ENCODE measurements at regions not wholly inside any gene's neighbourhood (a gene's known extent, or its start where the extent isn't known, plus 50 kb on each side); places are given as distances from the start of the nearest gene placed in this dataset.

GRCh38 chr9:115241641-115242040 lies 123.7 kb upstream of the TNC start:
- ATAC-seq (ENCODE audit: low read depth in 2 of 2), result no peak
- no peak overlapping the region for H3K4me3 Mint-ChIP-seq

GRCh38 chr9:115249488-115249887 lies 131.5 kb upstream of the TNC start:
- no peak overlapping the region for H3K4me3 Mint-ChIP-seq
- no peak for ATAC-seq (ENCODE audit: low read depth in 2 of 2)
- H3K27me3 Mint-ChIP-seq, result peaks cover 0 to 4% (median 0%) of the 10 kb centered on the region in 3 donors
- H3K27ac Mint-ChIP-seq, result no peak overlapping the region
- DNase-seq, result no peak
- peaks cover 0 to 7% (median 3%) of the 10 kb centered on the region in 7 donors for H3K9me3 Mint-ChIP-seq
- H3K36me3 Mint-ChIP-seq, result no peaks in the 10 kb centered on the region
- no peaks in the 10 kb centered on the region for H3K4me1 Mint-ChIP-seq

More at GRCh38 chr9:115241641-115242040, 123.7 kb upstream of the TNC start:
- DNase-seq, result no peak
- Mint-ChIP-seq H3K9me3 (peaks cover 0 to 4% (median 0%) of the 10 kb centered on the region in 7 donors), H3K27ac (no peak overlapping the region), H3K36me3 (peaks cover 0 to 2% of the 10 kb centered on the region in 2 donors), H3K4me1 (no peaks in the 10 kb centered on the region), H3K27me3 (peaks cover 7 to 23% (median 13%) of the 10 kb centered on the region in 3 donors)

- Mint-ChIP-seq H3K27me3 (peaks cover 0 to 4% (median 0%) of the 10 kb centered on the region in 3 donors), H3K9me3 (peaks cover 2 to 11% (median 4%) of the 10 kb centered on the region in 7 donors), H3K27ac (no peak overlapping the region), H3K4me1 (no peaks in the 10 kb centered on the region), H3K36me3 (no peaks in the 10 kb centered on the region), H3K4me3 (no peak overlapping the region)
- ATAC-seq (ENCODE audit: low read depth in 2 of 2), result no peak
- no peak for DNase-seq
Observed at GRCh38 chr9:115250621-115251032, 132.7 kb upstream of the TNC start.

GRCh38 chr9:115254287-115255180 lies 136.6 kb upstream of the TNC start:
- peaks cover 0 to 9% (median 0%) of the 10 kb centered on the region in 3 donors for H3K27me3 Mint-ChIP-seq
- H3K36me3 Mint-ChIP-seq, result no peaks in the 10 kb centered on the region

GRCh38 chr9:115261656-115262081 lies 143.7 kb upstream of the TNC start:
- Mint-ChIP-seq H3K4me3 (no peak overlapping the region), H3K9me3 (peaks cover 0 to 9% (median 0%) of the 10 kb centered on the region in 7 donors), H3K36me3 (no peaks in the 10 kb centered on the region), H3K27ac (no peak overlapping the region), H3K27me3 (peaks cover 4 to 16% (median 6%) of the 10 kb centered on the region in 3 donors), H3K4me1 (no peaks in the 10 kb centered on the region)
- no peak for DNase-seq
- no peak for ATAC-seq (ENCODE audit: low read depth in 2 of 2)

More at GRCh38 chr9:115254287-115255180, 136.6 kb upstream of the TNC start:
- H3K4me3 Mint-ChIP-seq, result no peak overlapping the region
- H3K9me3 Mint-ChIP-seq, result peaks cover 1 to 11% (median 5%) of the 10 kb centered on the region in 7 donors
- DNase-seq (no peak), ATAC-seq (ENCODE audit: low read depth in 2 of 2) (no peak)
- H3K27ac Mint-ChIP-seq, result no peak overlapping the region
- H3K4me1 Mint-ChIP-seq, result no peaks in the 10 kb centered on the region

GRCh38 chr9:115262477-115262876 lies 144.5 kb upstream of the TNC start:
- no peak for DNase-seq
- no peak overlapping the region for H3K4me3 Mint-ChIP-seq
- no peaks in the 10 kb centered on the region for H3K36me3 Mint-ChIP-seq
- peaks cover 0 to 5% (median 0%) of the 10 kb centered on the region in 7 donors for H3K9me3 Mint-ChIP-seq
- peaks cover 4 to 8% (median 6%) of the 10 kb centered on the region in 3 donors for H3K27me3 Mint-ChIP-seq
- no peaks in the 10 kb centered on the region for H3K4me1 Mint-ChIP-seq
- ATAC-seq (ENCODE audit: low read depth in 2 of 2), result no peak
- H3K27ac Mint-ChIP-seq, result no peak overlapping the region

- ATAC-seq (ENCODE audit: low read depth in 2 of 2) (no peak), DNase-seq (no peak)
- H3K4me1 Mint-ChIP-seq, result no peaks in the 10 kb centered on the region
- H3K9me3 Mint-ChIP-seq, result peaks cover 0 to 5% (median 0%) of the 10 kb centered on the region in 7 donors
- no peaks in the 10 kb centered on the region for H3K36me3 Mint-ChIP-seq
- no peak overlapping the region for H3K27ac Mint-ChIP-seq
- peaks cover 4 to 8% (median 6%) of the 10 kb centered on the region in 3 donors for H3K27me3 Mint-ChIP-seq
- no peak overlapping the region for H3K4me3 Mint-ChIP-seq
Observed at GRCh38 chr9:115262952-115263351, 145.0 kb upstream of the TNC start.

- Mint-ChIP-seq H3K4me3 (no peak overlapping the region), H3K9me3 (peaks cover 0 to 5% (median 0%) of the 10 kb centered on the region in 7 donors), H3K27me3 (peaks cover 4 to 8% (median 6%) of the 10 kb centered on the region in 3 donors), H3K27ac (no peak overlapping the region), H3K36me3 (no peaks in the 10 kb centered on the region), H3K4me1 (no peaks in the 10 kb centered on the region)
- DNase-seq (no peak), ATAC-seq (ENCODE audit: low read depth in 2 of 2) (no peak)
Observed at GRCh38 chr9:115263371-115264075, 145.6 kb upstream of the TNC start.

GRCh38 chr9:115264313-115264712 lies 146.4 kb upstream of the TNC start:
- Mint-ChIP-seq H3K4me1 (no peaks in the 10 kb centered on the region), H3K9me3 (peaks cover 0 to 5% (median 2%) of the 10 kb centered on the region in 7 donors), H3K4me3 (no peak overlapping the region), H3K27me3 (peaks cover 4 to 8% (median 6%) of the 10 kb centered on the region in 3 donors), H3K36me3 (no peaks in the 10 kb centered on the region), H3K27ac (no peak overlapping the region)
- DNase-seq (no peak), ATAC-seq (ENCODE audit: low read depth in 2 of 2) (no peak)

GRCh38 chr9:115267790-115268189 lies 149.8 kb upstream of the TNC start:
- H3K27me3 Mint-ChIP-seq, result peaks cover 4 to 8% (median 6%) of the 10 kb centered on the region in 3 donors
- H3K36me3 Mint-ChIP-seq, result no peaks in the 10 kb centered on the region
- H3K9me3 Mint-ChIP-seq, result peaks cover 0 to 5% (median 1%) of the 10 kb centered on the region in 7 donors
- no peak for DNase-seq
- H3K4me3 Mint-ChIP-seq, result no peak overlapping the region
- H3K27ac Mint-ChIP-seq, result no peak overlapping the region
- H3K4me1 Mint-ChIP-seq, result no peaks in the 10 kb centered on the region
- no peak for ATAC-seq (ENCODE audit: low read depth in 2 of 2)

GRCh38 chr9:115275753-115276152 lies 157.8 kb upstream of the TNC start:
- Mint-ChIP-seq H3K27ac (no peak overlapping the region), H3K4me1 (no peaks in the 10 kb centered on the region), H3K27me3 (peaks cover 6 to 11% (median 9%) of the 10 kb centered on the region in 3 donors), H3K4me3 (no peak overlapping the region), H3K9me3 (peaks cover 0 to 5% (median 1%) of the 10 kb centered on the region in 7 donors), H3K36me3 (no peaks in the 10 kb centered on the region)
- no peak for DNase-seq
- ATAC-seq (ENCODE audit: low read depth in 2 of 2), result no peak

GRCh38 chr9:115276621-115277020 lies 158.7 kb upstream of the TNC start:
- no peak for ATAC-seq (ENCODE audit: low read depth in 2 of 2)
- DNase-seq, result no peak
- peaks cover 6 to 11% (median 9%) of the 10 kb centered on the region in 3 donors for H3K27me3 Mint-ChIP-seq
- H3K27ac Mint-ChIP-seq, result no peak overlapping the region
- H3K4me1 Mint-ChIP-seq, result no peaks in the 10 kb centered on the region
- H3K9me3 Mint-ChIP-seq, result peaks cover 0 to 4% (median 1%) of the 10 kb centered on the region in 7 donors
- H3K36me3 Mint-ChIP-seq, result no peaks in the 10 kb centered on the region
- H3K4me3 Mint-ChIP-seq, result no peak overlapping the region

GRCh38 chr9:115277301-115277700 lies 159.3 kb upstream of the TNC start:
- peaks cover 7 to 11% (median 10%) of the 10 kb centered on the region in 3 donors for H3K27me3 Mint-ChIP-seq
- ATAC-seq (ENCODE audit: low read depth in 2 of 2) (no peak), DNase-seq (no peak)
- no peaks in the 10 kb centered on the region for H3K4me1 Mint-ChIP-seq
- peaks cover 0 to 4% (median 1%) of the 10 kb centered on the region in 7 donors for H3K9me3 Mint-ChIP-seq
- no peak overlapping the region for H3K27ac Mint-ChIP-seq
- no peaks in the 10 kb centered on the region for H3K36me3 Mint-ChIP-seq
- no peak overlapping the region for H3K4me3 Mint-ChIP-seq

Data from naive B cell (primary cell).